Thyroid gland (tissue), 4 donors: ENCODE measurements at regions not wholly inside any gene's neighbourhood (a gene's known extent, or its start where the extent isn't known, plus 50 kb on each side); places are given as distances from the start of the nearest gene placed in this dataset.

Experiments used
- POLR2A ChIP-seq, 2 donors: fragments of 450-650 bp; IDR thresholded peaks; one replicate each; pipeline ENCODE4 v1.6.1; 2017; ENCODE audit warnings: antibody characterized with exemption in 2 of 2, mild to moderate bottlenecking in 2 of 2, moderate library complexity in 1 of 2
- TF ChIP-seq, protein P1 (sequence below), 6 experiments: fragments of 200-600 bp in 3 of 6; fragments of 450-650 bp in 3 of 6; sonication (generic) in 3 of 6; IDR thresholded peaks; one replicate each; pipeline ENCODE4 v1.5.1; 2016 to 2019; ENCODE audit warnings: antibody characterized with exemption in 6 of 6, mild to moderate bottlenecking in 2 of 6, inconsistent platforms in 1 of 6, moderate library complexity in 1 of 6

DNA sequence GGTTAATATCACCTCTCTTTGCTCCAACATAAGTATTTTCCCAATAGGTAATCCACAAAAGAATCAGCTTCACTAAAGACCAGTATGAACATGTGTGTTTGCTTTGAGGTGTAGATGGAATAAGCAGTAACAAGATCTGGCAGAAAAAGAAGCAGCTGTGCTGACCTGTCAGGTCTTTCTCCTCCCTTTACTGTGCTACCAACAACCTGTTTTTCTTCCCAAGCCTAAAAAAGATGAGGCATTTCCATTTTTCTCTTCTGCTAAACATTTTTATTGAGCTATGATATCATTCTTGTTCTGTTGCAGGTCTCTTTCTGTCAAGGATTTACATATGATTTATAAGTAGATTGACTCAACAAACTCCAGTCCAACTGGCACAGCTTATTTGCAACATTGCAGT is 315.2 kb upstream of the GLI3 start:
- TF ChIP-seq, protein P1, sequence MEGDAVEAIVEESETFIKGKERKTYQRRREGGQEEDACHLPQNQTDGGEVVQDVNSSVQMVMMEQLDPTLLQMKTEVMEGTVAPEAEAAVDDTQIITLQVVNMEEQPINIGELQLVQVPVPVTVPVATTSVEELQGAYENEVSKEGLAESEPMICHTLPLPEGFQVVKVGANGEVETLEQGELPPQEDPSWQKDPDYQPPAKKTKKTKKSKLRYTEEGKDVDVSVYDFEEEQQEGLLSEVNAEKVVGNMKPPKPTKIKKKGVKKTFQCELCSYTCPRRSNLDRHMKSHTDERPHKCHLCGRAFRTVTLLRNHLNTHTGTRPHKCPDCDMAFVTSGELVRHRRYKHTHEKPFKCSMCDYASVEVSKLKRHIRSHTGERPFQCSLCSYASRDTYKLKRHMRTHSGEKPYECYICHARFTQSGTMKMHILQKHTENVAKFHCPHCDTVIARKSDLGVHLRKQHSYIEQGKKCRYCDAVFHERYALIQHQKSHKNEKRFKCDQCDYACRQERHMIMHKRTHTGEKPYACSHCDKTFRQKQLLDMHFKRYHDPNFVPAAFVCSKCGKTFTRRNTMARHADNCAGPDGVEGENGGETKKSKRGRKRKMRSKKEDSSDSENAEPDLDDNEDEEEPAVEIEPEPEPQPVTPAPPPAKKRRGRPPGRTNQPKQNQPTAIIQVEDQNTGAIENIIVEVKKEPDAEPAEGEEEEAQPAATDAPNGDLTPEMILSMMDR (IDR thresholded peaks at IDR 0.05), result no peak
- TF ChIP-seq POLR2A (IDR thresholded peaks at IDR 0.05), result no peak
